ENCODE measurements at regions not wholly inside any gene's neighbourhood (a gene's known extent, or its start where the extent isn't known, plus 50 kb on each side); places are given as distances from the start of the nearest gene placed in this dataset.

GRCh38 chr1:11341901-11342552 lies 69.0 kb downstream of the UBIAD1 start:
- Histone ChIP-seq H3K4me1 (ENCODE audit: control insufficient read depth, extremely low read depth, insufficient read depth, low read length) (no peaks in the 10 kb centered on the region), H3K27ac (ENCODE audit: insufficient read depth, low read depth, low read length) (no peak overlapping the region), H3K4me2 (ENCODE audit: insufficient read depth, low read length) (no peak overlapping the region), H3K36me3 (ENCODE audit: control insufficient read depth in 2 of 2, extremely low read depth in 1 of 2, insufficient read depth in 2 of 2, low read length in 2 of 2) (no peaks in the 10 kb centered on the region), H3K4me3 (replicated peaks in 1 of 3; ENCODE audit: insufficient read depth in 1 of 3, low read depth in 1 of 3, low read length in 3 of 3) (no peak overlapping the region), H3K79me2 (ENCODE audit: control insufficient read depth, insufficient read depth, low read length) (no peaks in the 10 kb centered on the region), H3K9me3 (replicated peaks; ENCODE audit: control insufficient read depth, insufficient read depth, low read length) (no peaks in the 10 kb centered on the region), H3K9ac (replicated peaks; ENCODE audit: extremely low read depth, insufficient read depth, low read length) (no peak overlapping the region), H3K9me1 (replicated peaks; ENCODE audit: control insufficient read depth, extremely low read depth, insufficient read depth, low read length) (no peaks in the 10 kb centered on the region), H4K20me1 (replicated peaks; ENCODE audit: control insufficient read depth, extremely low read depth, insufficient read depth, low read length) (no peaks in the 10 kb centered on the region), H3K27me3 (ENCODE audit: control insufficient read depth in 2 of 2, insufficient read depth in 2 of 2, low read length in 2 of 2) (peaks cover 0 to 4% of the 10 kb centered on the region in 2 experiments), H2AFZ (ENCODE audit: low read depth, low read length) (no peak overlapping the region)
- FAIRE-seq (no peak), DNase-seq (ENCODE audit: low read depth, low spot score) (no peak)
- ChIA-PET POLR2A (no interaction called here), CTCF (no interaction called here)
- dilution Hi-C loops (cut with MboI; ENCODE audit: extremely low pct_ligation_motif_present, low sequenced_read_pairs) (no loop called here), intact Hi-C loops (cut with micrococcal nuclease) (no loop called here)
- no TSS peak for BruUV-seq (replicated peaks)
- TF ChIP-seq GATA2 (IDR thresholded peaks at IDR 0.05; ENCODE audit: insufficient read depth, insufficient read length, low read depth, low read length) (no peak), POLR2A (IDR thresholded peaks at IDR 0.05; ENCODE audit: low read depth, low read length) (no peak), JUN (IDR thresholded peaks at IDR 0.05; ENCODE audit: borderline replicate concordance, insufficient read depth, insufficient read length, low read depth) (no peak), POLR2AphosphoS5 (IDR thresholded peaks at IDR 0.05; ENCODE audit: insufficient read depth, low read depth, low read length) (no peak), FOS (IDR thresholded peaks at IDR 0.05; ENCODE audit: borderline replicate concordance, insufficient read depth, low read length) (no peak), MAX (IDR thresholded peaks at IDR 0.05; ENCODE audit: insufficient read depth, insufficient read length) (no peak), MYC (IDR thresholded peaks at IDR 0.05; ENCODE audit: low read depth, low read length) (no peak), CTCF (IDR thresholded peaks at IDR 0.05; ENCODE audit: extremely low read depth in 1 of 2, insufficient read depth in 1 of 2, low read depth in 1 of 2, low read length in 2 of 2) (no peak), EZH2 (IDR thresholded peaks at IDR 0.05; ENCODE audit: borderline replicate concordance, low read depth, low read length, severe bottlenecking) (no peak)

Data from endothelial cell of umbilical vein (primary cell).